ENCODE measurements at regions not wholly inside any gene's neighbourhood (a gene's known extent, or its start where the extent isn't known, plus 50 kb on each side); places are given as distances from the start of the nearest gene placed in this dataset.

DNA sequence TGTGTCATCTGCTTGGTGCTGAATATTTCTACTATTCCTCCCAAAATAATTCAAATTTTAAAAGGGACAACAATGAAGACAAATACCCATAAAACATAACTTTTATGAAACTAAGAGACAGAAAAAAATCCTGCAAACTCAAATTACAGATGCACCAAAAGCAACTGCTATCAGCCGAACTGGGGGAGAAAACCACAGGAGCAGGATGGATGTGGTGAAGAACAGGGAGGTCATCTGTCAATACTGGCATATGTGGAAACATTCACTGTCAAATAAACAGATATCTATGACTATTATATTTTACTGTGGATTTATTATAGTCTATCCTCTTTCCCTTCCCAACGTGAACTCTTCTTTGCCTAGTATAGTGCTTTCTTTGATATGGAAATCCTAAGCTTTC lies 53.3 kb upstream of the CPOX start:
- TF ChIP-seq AFF4 (CRISPR knock-in tag; IDR thresholded peaks at IDR 0.05) (no peak), HNRNPL (IDR thresholded peaks at IDR 0.05; ENCODE audit: low read depth, low read length) (no peak), CTCF (CRISPR knock-in tag; IDR thresholded peaks at IDR 0.05) (no peak), ZNF704 (CRISPR knock-in tag; IDR thresholded peaks at IDR 0.05; ENCODE audit: borderline replicate concordance) (no peak)
- TF ChIP-seq, protein P1, sequence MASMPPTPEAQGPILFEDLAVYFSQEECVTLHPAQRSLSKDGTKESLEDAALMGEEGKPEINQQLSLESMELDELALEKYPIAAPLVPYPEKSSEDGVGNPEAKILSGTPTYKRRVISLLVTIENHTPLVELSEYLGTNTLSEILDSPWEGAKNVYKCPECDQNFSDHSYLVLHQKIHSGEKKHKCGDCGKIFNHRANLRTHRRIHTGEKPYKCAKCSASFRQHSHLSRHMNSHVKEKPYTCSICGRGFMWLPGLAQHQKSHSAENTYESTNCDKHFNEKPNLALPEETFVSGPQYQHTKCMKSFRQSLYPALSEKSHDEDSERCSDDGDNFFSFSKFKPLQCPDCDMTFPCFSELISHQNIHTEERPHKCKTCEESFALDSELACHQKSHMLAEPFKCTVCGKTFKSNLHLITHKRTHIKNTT (CRISPR knock-in tag; IDR thresholded peaks at IDR 0.05), result no peak

Data from HepG2 (cell line).